MM.1S (cell line): ENCODE measurements at regions not wholly inside any gene's neighbourhood (a gene's known extent, or its start where the extent isn't known, plus 50 kb on each side); places are given as distances from the start of the nearest gene placed in this dataset.

Experiments used
- DNase-seq: peaks from one replicate; pipeline ENCODE4 v3.0.0-alpha.2; 2015
- H2AFZ ChIP-seq: fragments of 300-600 bp; sonication (generic); 2 replicates; pipeline ENCODE4 v1.6.0; 2016; ENCODE audit warnings: antibody characterized with exemption, low read length
- H3F3A ChIP-seq: fragments of 300-600 bp; sonication (generic); 2 replicates; pipeline ENCODE4 v1.6.1; 2016; ENCODE audit warnings: mild to moderate bottlenecking, antibody characterized with exemption, low read length, moderate library complexity, mixed read lengths; ENCODE audit not compliant: insufficient read depth
- H3K27ac ChIP-seq: fragments of 300-600 bp; sonication (generic); 2 replicates; pipeline ENCODE4 v1.5.1; 2016; ENCODE audit warnings: mild to moderate bottlenecking, low read length
- H3K27me3 ChIP-seq: fragments of 300-600 bp; sonication (generic); replicated peaks from 2 replicates; pipeline ENCODE4 v1.6.0; 2016; ENCODE audit warnings: low read length; ENCODE audit not compliant: insufficient read depth
- H3K36me3 ChIP-seq: fragments of 300-600 bp; sonication (generic); replicated peaks from 2 replicates; pipeline ENCODE4 v1.6.1; 2016; ENCODE audit warnings: mild to moderate bottlenecking, low read length, mixed read lengths; ENCODE audit not compliant: insufficient read depth
- H3K4me1 ChIP-seq: fragments of 300-600 bp; sonication (generic); 2 replicates; pipeline ENCODE4 v1.6.1; 2016; ENCODE audit warnings: low read length, mixed read lengths
- H3K4me2 ChIP-seq: fragments of 300-600 bp; sonication (generic); 2 replicates; pipeline ENCODE4 v1.6.0; 2016; ENCODE audit warnings: low read depth, low read length
- H3K4me3 ChIP-seq: fragments of 300-600 bp; sonication (generic); 2 replicates; pipeline ENCODE4 v1.5.1; 2016; ENCODE audit warnings: low read length, mixed read lengths
- H3K79me2 ChIP-seq: fragments of 300-600 bp; sonication (generic); 2 replicates; pipeline ENCODE4 v1.6.1; 2016; ENCODE audit warnings: mixed run types, low read length, mixed read lengths
- H3K9ac ChIP-seq: fragments of 300-600 bp; sonication (generic); 2 replicates; pipeline ENCODE4 v1.6.1; 2016; ENCODE audit warnings: low read length, mixed read lengths
- H3K9me2 ChIP-seq: fragments of 300-600 bp; sonication (generic); replicated peaks from 2 replicates; pipeline ENCODE4 v1.6.1; 2016; ENCODE audit warnings: mild to moderate bottlenecking, low read length, mixed read lengths; ENCODE audit not compliant: insufficient read depth
- H3K9me3 ChIP-seq: fragments of 300-600 bp; sonication (generic); replicated peaks from 2 replicates; pipeline ENCODE4 v1.6.1; 2016; ENCODE audit warnings: mild to moderate bottlenecking, low read length, mixed read lengths; ENCODE audit not compliant: insufficient read depth
- H4K20me1 ChIP-seq: fragments of 300-600 bp; sonication (generic); 2 replicates; pipeline ENCODE4 v1.6.1; 2016; ENCODE audit warnings: mild to moderate bottlenecking, low read length, moderate library complexity, mixed read lengths; ENCODE audit not compliant: insufficient read depth
- CTCF ChIP-seq: fragments of 300-600 bp; sonication (generic); IDR thresholded peaks from 2 replicates; pipeline ENCODE4 v1.5.1; 2016; ENCODE audit warnings: antibody characterized with exemption, low read length, mixed read lengths
- EZH2 ChIP-seq: fragments of 300-600 bp; sonication (generic); optimal IDR thresholded peaks from 2 replicates; pipeline ENCODE3; 2017; ENCODE audit warnings: low read depth, mild to moderate bottlenecking, antibody characterized with exemption, low read length, mixed read lengths
- EZH2phosphoT487 ChIP-seq: fragments of 300-600 bp; sonication (generic); IDR thresholded peaks from 2 replicates; pipeline ENCODE4 v1.6.1; 2018; ENCODE audit warnings: antibody characterized with exemption, low read length

- H3K9me3 ChIP-seq: no peaks in the 10 kb centered on the region
- no peaks in the 10 kb centered on the region for H3K4me1 ChIP-seq
Observed at GRCh38 chr11:98625526-98625925, 395.2 kb upstream of the CNTN5 start.

GRCh38 chr11:98630736-98631135 lies 390.0 kb upstream of the CNTN5 start:
- Histone ChIP-seq H3K4me3 (no peak overlapping the region), H3K36me3 (no peaks in the 10 kb centered on the region), H3F3A (no peaks in the 10 kb centered on the region), H3K27ac (no peak overlapping the region), H3K4me2 (no peak overlapping the region), H3K4me1 (no peaks in the 10 kb centered on the region), H3K79me2 (no peaks in the 10 kb centered on the region), H2AFZ (no peak overlapping the region), H4K20me1 (no peaks in the 10 kb centered on the region), H3K9me3 (no peaks in the 10 kb centered on the region), H3K27me3 (no peaks in the 10 kb centered on the region), H3K9ac (no peak overlapping the region), H3K9me2 (no peaks in the 10 kb centered on the region)
- no peak for DNase-seq
- no peak for TF ChIP-seq EZH2phosphoT487
- TF ChIP-seq EZH2: no peak
- TF ChIP-seq CTCF: no peak

More at GRCh38 chr11:98625526-98625925, 395.2 kb upstream of the CNTN5 start:
- Histone ChIP-seq H3K36me3 (no peaks in the 10 kb centered on the region), H3F3A (no peaks in the 10 kb centered on the region), H3K4me3 (no peak overlapping the region), H3K9me2 (no peaks in the 10 kb centered on the region), H4K20me1 (no peaks in the 10 kb centered on the region), H3K4me2 (no peak overlapping the region), H2AFZ (no peak overlapping the region), H3K9ac (no peak overlapping the region), H3K27me3 (no peaks in the 10 kb centered on the region), H3K79me2 (no peaks in the 10 kb centered on the region), H3K27ac (no peak overlapping the region)
- TF ChIP-seq CTCF (no peak), EZH2phosphoT487 (no peak), EZH2 (no peak)
- no peak for DNase-seq

GRCh38 chr11:98657711-98658110 lies 363.0 kb upstream of the CNTN5 start:
- H3K4me1 ChIP-seq: no peaks in the 10 kb centered on the region
- no peaks in the 10 kb centered on the region for H3K9me3 ChIP-seq
- DNase-seq: no peak
- H3K27ac ChIP-seq: no peak overlapping the region
- no peaks in the 10 kb centered on the region for H3K27me3 ChIP-seq
- H3K4me2 ChIP-seq: no peak overlapping the region
- H3K9me2 ChIP-seq: no peaks in the 10 kb centered on the region
- H3F3A ChIP-seq: no peaks in the 10 kb centered on the region
- H4K20me1 ChIP-seq: no peaks in the 10 kb centered on the region
- TF ChIP-seq EZH2phosphoT487 (no peak), EZH2 (no peak), CTCF (no peak)
- H3K9ac ChIP-seq: no peak overlapping the region
- H3K79me2 ChIP-seq: no peaks in the 10 kb centered on the region
- H3K4me3 ChIP-seq: no peak overlapping the region
- no peak overlapping the region for H2AFZ ChIP-seq
- no peaks in the 10 kb centered on the region for H3K36me3 ChIP-seq
